Keratinocyte (primary cell): ENCODE measurements at regions not wholly inside any gene's neighbourhood (a gene's known extent, or its start where the extent isn't known, plus 50 kb on each side); places are given as distances from the start of the nearest gene placed in this dataset.

ENCODE experiments used
- DNase-seq: peaks from one replicate; pipeline ENCODE4 v3.0.0-alpha.2; 2011; ENCODE audit warnings: low read depth, missing footprints, low spot score
- FAIRE-seq: peaks from 2 replicates; lab custom pipeline; 2011; peaks lifted over from hg19 to GRCh38; lab: Jason Lieb, UNC
- H2AFZ ChIP-seq: 2 replicates; pipeline ENCODE4 v1.6.0; 2012; ENCODE audit warnings: low read length, control low read depth, inconsistent platforms; ENCODE audit not compliant: control insufficient read depth
- H3K27ac ChIP-seq: 2 replicates; pipeline ENCODE4 v1.5.1; 2011; ENCODE audit warnings: low read length; ENCODE audit not compliant: control insufficient read depth, insufficient read depth
- H3K27me3 ChIP-seq: 3 replicates; pipeline ENCODE4 v1.6.0; 2011; ENCODE audit warnings: low read length; ENCODE audit not compliant: control insufficient read depth, insufficient read depth; ENCODE audit errors: extremely low read depth
- H3K36me3 ChIP-seq, 2 experiments: 2 replicates in 1 of 2; 3 replicates in 1 of 2; pipeline ENCODE4 v1.5.1; 2011; ENCODE audit warnings: low read length in 2 of 2, mild to moderate bottlenecking in 1 of 2; ENCODE audit not compliant: control insufficient read depth in 2 of 2, insufficient read depth in 2 of 2; ENCODE audit errors: extremely low read depth in 1 of 2
- H3K4me1 ChIP-seq: 3 replicates; pipeline ENCODE4 v1.5.1; 2011; ENCODE audit warnings: low read length; ENCODE audit not compliant: control insufficient read depth, insufficient read depth; ENCODE audit errors: extremely low read depth
- H3K4me2 ChIP-seq: 3 replicates; pipeline ENCODE4 v1.6.0; 2011; ENCODE audit warnings: low read depth, low read length; ENCODE audit not compliant: control insufficient read depth, insufficient read depth; ENCODE audit errors: extremely low read depth
- H3K4me3 ChIP-seq, 3 experiments: fragments of 200-600 bp in 1 of 3; sonication (generic) in 1 of 3; 2 replicates in 2 of 3; 3 replicates in 1 of 3; pipeline ENCODE4 v1.5.1; 2011 to 2016; ENCODE audit warnings: low read length in 3 of 3, mild to moderate bottlenecking in 3 of 3, control low read depth in 2 of 3, inconsistent platforms in 1 of 3, low read depth in 1 of 3, mixed read lengths in 1 of 3, mixed run types in 1 of 3, moderate library complexity in 1 of 3; ENCODE audit not compliant: control insufficient read depth in 2 of 3, insufficient read depth in 2 of 3; ENCODE audit errors: extremely low read depth in 1 of 3
- H3K79me2 ChIP-seq: 2 replicates; pipeline ENCODE4 v1.6.0; 2012; ENCODE audit warnings: low read length; ENCODE audit not compliant: control insufficient read depth, insufficient read depth
- H3K9ac ChIP-seq: 3 replicates; pipeline ENCODE4 v1.6.0; 2011; ENCODE audit warnings: low read length; ENCODE audit not compliant: control insufficient read depth, insufficient read depth; ENCODE audit errors: extremely low read depth
- H3K9me1 ChIP-seq: 3 replicates; pipeline ENCODE4 v1.6.0; 2011; ENCODE audit warnings: low read length; ENCODE audit not compliant: control insufficient read depth, insufficient read depth; ENCODE audit errors: extremely low read depth
- H3K9me3 ChIP-seq: 2 replicates; pipeline ENCODE4 v1.5.1; 2012; ENCODE audit warnings: low read depth, low read length; ENCODE audit not compliant: control insufficient read depth
- H4K20me1 ChIP-seq: 3 replicates; pipeline ENCODE4 v1.6.0; 2011; ENCODE audit warnings: low read length; ENCODE audit not compliant: control insufficient read depth, insufficient read depth; ENCODE audit errors: extremely low read depth
- CTCF ChIP-seq, 3 experiments: IDR thresholded peaks in 1 of 3; conservative IDR thresholded peaks in 1 of 3; optimal IDR thresholded peaks in 1 of 3; 2 replicates in 2 of 3; 3 replicates in 1 of 3; pipeline versions ENCODE3 to v1.5.1; 2011; ENCODE audit warnings: low read length in 3 of 3, mild to moderate bottlenecking in 3 of 3, moderate library complexity in 2 of 3, control low read depth in 1 of 3, inconsistent platforms in 1 of 3; ENCODE audit not compliant: insufficient read depth in 2 of 3; ENCODE audit errors: extremely low read depth in 1 of 3
- EZH2 ChIP-seq: IDR thresholded peaks from one replicate; pipeline ENCODE4 v1.6.1; 2012; ENCODE audit warnings: inconsistent platforms, mild to moderate bottlenecking, low read length, moderate library complexity
- dilution Hi-C: fragments of 300-500 bp; cut with MboI; formaldehyde crosslinking; loops from one replicate; pipeline ENCODE4 v1.7.0; 2020; ENCODE audit warnings: low sequenced_read_pairs; ENCODE audit not compliant: extremely low pct_ligation_motif_present

GRCh38 chr5:89942171-89942570 is 467.4 kb downstream of the CETN3 start:
- Histone ChIP-seq H3K79me2 (no peaks in the 10 kb centered on the region), H3K9me1 (no peaks in the 10 kb centered on the region), H3K9ac (no peak overlapping the region), H3K4me1 (no peaks in the 10 kb centered on the region), H3K9me3 (no peaks in the 10 kb centered on the region), H3K27me3 (no peaks in the 10 kb centered on the region), H3K27ac (no peak overlapping the region), H4K20me1 (no peaks in the 10 kb centered on the region), H2AFZ (no peak overlapping the region), H3K36me3 (no peaks in the 10 kb centered on the region), H3K4me3 (no peak overlapping the region), H3K4me2 (no peak overlapping the region)
- no peak for DNase-seq
- no peak for FAIRE-seq
- dilution Hi-C loops = no loop called here
- no peak for TF ChIP-seq EZH2
- TF ChIP-seq CTCF (optimal IDR thresholded peaks at IDR 0.05 in 1 of 3, IDR thresholded peaks at IDR 0.05 in 1 of 3, conservative IDR thresholded peaks at IDR 0.05 in 1 of 3; ENCODE audit: extremely low read depth in 1 of 3, insufficient read depth in 2 of 3, low read length in 3 of 3) = no peak

- no peak for FAIRE-seq
- Histone ChIP-seq H4K20me1 (no peaks in the 10 kb centered on the region), H3K27me3 (no peaks in the 10 kb centered on the region), H3K4me2 (no peak overlapping the region), H3K4me1 (no peaks in the 10 kb centered on the region), H3K27ac (no peak overlapping the region), H3K79me2 (no peaks in the 10 kb centered on the region), H3K9me1 (no peaks in the 10 kb centered on the region), H3K9me3 (no peaks in the 10 kb centered on the region), H3K4me3 (no peak overlapping the region), H3K9ac (no peak overlapping the region), H3K36me3 (no peaks in the 10 kb centered on the region), H2AFZ (no peak overlapping the region)
- dilution Hi-C loops = no loop called here
- no peak for DNase-seq
- TF ChIP-seq CTCF (optimal IDR thresholded peaks at IDR 0.05 in 1 of 3, IDR thresholded peaks at IDR 0.05 in 1 of 3, conservative IDR thresholded peaks at IDR 0.05 in 1 of 3; ENCODE audit: extremely low read depth in 1 of 3, insufficient read depth in 2 of 3, low read length in 3 of 3) (no peak), EZH2 (no peak)
These were observed 473.0 kb downstream of the CETN3 start for GRCh38 chr5:89936576-89936975.
